ENCODE measurements at regions not wholly inside any gene's neighbourhood (a gene's known extent, or its start where the extent isn't known, plus 50 kb on each side); places are given as distances from the start of the nearest gene placed in this dataset.

GRCh38 chr11:133694701-133695100 is 150.6 kb downstream of the SPATA19 start:
- no peak for TF ChIP-seq POLR2A (IDR thresholded peaks at IDR 0.05)
- TF ChIP-seq CTCF (IDR thresholded peaks at IDR 0.05), result no peak

All from suprapubic skin (tissue), 3 donors.